22Rv1 (cell line): ENCODE measurements at regions not wholly inside any gene's neighbourhood (a gene's known extent, or its start where the extent isn't known, plus 50 kb on each side); places are given as distances from the start of the nearest gene placed in this dataset.

Source experiments
- CTCF ChIP-seq: fragments of 450-650 bp; IDR thresholded peaks from 2 replicates; pipeline ENCODE4 v1.5.1; 2017; ENCODE audit warnings: mild to moderate bottlenecking
- ZFX ChIP-seq: fragments of 450-650 bp; IDR thresholded peaks from 2 replicates; pipeline ENCODE4 v1.6.1; 2017; ENCODE audit warnings: antibody characterized with exemption, borderline replicate concordance

- TF ChIP-seq CTCF (no peak), ZFX (no peak)
These were observed 337.0 kb downstream of the CDH26 start for GRCh38 chr20:60295214-60295613.
